Right lobe of liver (tissue), 6 donors: ENCODE measurements at regions not wholly inside any gene's neighbourhood (a gene's known extent, or its start where the extent isn't known, plus 50 kb on each side); places are given as distances from the start of the nearest gene placed in this dataset.
"Not testable (repeated sequence)": the region's sequence is repeated elsewhere in the genome, so short reads cannot be mapped to it uniquely, and the experiment has no call there.

Experiments used
- ATAC-seq, 4 donors: fragments of 200-7000 bp; cut with Tn5 transposase; one replicate each; pipeline ENCODE4 v1.9.1; 2020; ENCODE audit warnings: mild to moderate bottlenecking in 4 of 4, moderate library complexity in 4 of 4
- DNase-seq, 3 donors: peaks; one replicate each; pipeline ENCODE4 v3.0.0-alpha.2; 2020
- H3K27ac ChIP-seq, 3 donors: fragments of 200-600 bp; one replicate each; pipeline ENCODE4 v1.8.0; 2022
- H3K27me3 ChIP-seq, 2 donors: fragments of 200-600 bp; one replicate each; pipeline ENCODE4 v1.8.0; 2022
- H3K36me3 ChIP-seq, 4 donors: fragments of 200-600 bp; sonication (generic) in 1 of 4; one replicate each; pipeline versions ENCODE4 v1.5.1 to v1.8.0; 2017 to 2022; ENCODE audit warnings: control low read depth in 1 of 4
- H3K4me1 ChIP-seq, 4 donors: fragments of 200-600 bp; sonication (generic) in 1 of 4; one replicate each; pipeline versions ENCODE4 v1.5.1 to v1.8.0; 2017 to 2022; ENCODE audit warnings: control low read depth in 1 of 4
- H3K4me3 ChIP-seq, 3 donors: fragments of 200-600 bp; one replicate each; pipeline ENCODE4 v1.8.0; 2022
- H3K9me3 ChIP-seq, 4 donors: fragments of 200-600 bp; sonication (generic) in 1 of 4; one replicate each; pipeline versions ENCODE4 v1.5.1 to v1.8.0; 2017 to 2022; ENCODE audit warnings: control low read depth in 1 of 4
- POLR2A ChIP-seq: fragments of 450-650 bp; IDR thresholded peaks from one replicate; pipeline ENCODE4 v1.6.1; 2017; ENCODE audit warnings: antibody characterized with exemption, mild to moderate bottlenecking
- WGBS: methylation state at CpG from one replicate; pipeline ENCODE4 v1.1.6; 2018; ENCODE audit warnings: low coverage, low lambda C conversion rate; ENCODE audit not compliant: insufficient coverage; ENCODE audit errors: missing lambda C conversion rate; 5-methylcytosine and 5-hydroxymethylcytosine counted together
- intact Hi-C, 2 donors: fragments of 100-400 bp; cut with DNase I; formaldehyde crosslinking; loops; one replicate each; pipeline versions ENCODE4 v1.11.2 to v1.14.1; 2022
- TF ChIP-seq, protein P1 (sequence below), 4 donors: fragments of 200-600 bp in 3 of 4; fragments of 450-650 bp in 1 of 4; IDR thresholded peaks; one replicate each; pipeline versions ENCODE4 v1.5.1 to v1.8.0; 2016 to 2022; ENCODE audit warnings: antibody characterized with exemption in 4 of 4, mild to moderate bottlenecking in 2 of 4
- donor health status: DM: no; HTN: yes; CAD: no.
- donor health status: DM: no; HTN: no; CAD: no.
- donor health status: DM: no; HTN: no; CAD: no.
- donor health status: DM: no; HTN: yes; CAD: no.
- donor health status: DM: no; HTN: yes; CAD: no.

DNA sequence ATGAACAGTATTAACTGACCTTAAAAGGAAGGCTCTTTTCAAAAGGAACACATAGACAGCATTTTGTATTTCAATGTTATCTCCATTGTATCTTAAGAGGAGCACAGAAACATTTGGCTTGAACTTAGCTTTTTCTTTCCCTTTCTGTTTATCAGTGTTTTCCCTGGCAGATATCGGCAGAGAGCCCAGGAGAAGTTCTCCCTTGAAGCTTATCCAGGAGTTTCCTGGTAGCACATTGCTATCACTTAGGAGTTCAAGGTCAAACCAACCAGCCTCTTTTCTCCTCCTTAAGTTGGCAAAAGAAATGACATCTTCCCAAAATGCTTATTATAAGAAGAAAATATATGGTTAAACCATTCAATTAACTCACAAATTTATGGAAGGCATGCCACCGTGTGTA, 344.6 kb upstream of the UBE2E2 start:
- no peak for DNase-seq
- intact Hi-C loops: no loop called here
- no peak overlapping the region for H3K27ac ChIP-seq
- H3K36me3 ChIP-seq: no peaks in the 10 kb centered on the region
- 22% methylated on average over 2 of the region's 2 CpGs for WGBS
- H3K4me1 ChIP-seq: no peaks in the 10 kb centered on the region
- no peaks in the 10 kb centered on the region for H3K27me3 ChIP-seq
- H3K9me3 ChIP-seq: no peaks in the 10 kb centered on the region
- TF ChIP-seq, protein P1, sequence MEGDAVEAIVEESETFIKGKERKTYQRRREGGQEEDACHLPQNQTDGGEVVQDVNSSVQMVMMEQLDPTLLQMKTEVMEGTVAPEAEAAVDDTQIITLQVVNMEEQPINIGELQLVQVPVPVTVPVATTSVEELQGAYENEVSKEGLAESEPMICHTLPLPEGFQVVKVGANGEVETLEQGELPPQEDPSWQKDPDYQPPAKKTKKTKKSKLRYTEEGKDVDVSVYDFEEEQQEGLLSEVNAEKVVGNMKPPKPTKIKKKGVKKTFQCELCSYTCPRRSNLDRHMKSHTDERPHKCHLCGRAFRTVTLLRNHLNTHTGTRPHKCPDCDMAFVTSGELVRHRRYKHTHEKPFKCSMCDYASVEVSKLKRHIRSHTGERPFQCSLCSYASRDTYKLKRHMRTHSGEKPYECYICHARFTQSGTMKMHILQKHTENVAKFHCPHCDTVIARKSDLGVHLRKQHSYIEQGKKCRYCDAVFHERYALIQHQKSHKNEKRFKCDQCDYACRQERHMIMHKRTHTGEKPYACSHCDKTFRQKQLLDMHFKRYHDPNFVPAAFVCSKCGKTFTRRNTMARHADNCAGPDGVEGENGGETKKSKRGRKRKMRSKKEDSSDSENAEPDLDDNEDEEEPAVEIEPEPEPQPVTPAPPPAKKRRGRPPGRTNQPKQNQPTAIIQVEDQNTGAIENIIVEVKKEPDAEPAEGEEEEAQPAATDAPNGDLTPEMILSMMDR (IDR thresholded peaks at IDR 0.05): no peak
- no peak for TF ChIP-seq POLR2A
- H3K4me3 ChIP-seq: no peak overlapping the region
- ATAC-seq: no peak

GRCh38 chr3:22859618-22860017, 343.5 kb upstream of the UBE2E2 start:
- TF ChIP-seq, protein P1 (IDR thresholded peaks at IDR 0.05): no peak
- no peak for TF ChIP-seq POLR2A
- ATAC-seq (no peak), DNase-seq (no peak)
- Histone ChIP-seq H3K9me3 (no peaks in the 10 kb centered on the region), H3K27ac (no peak overlapping the region), H3K4me3 (no peak overlapping the region), H3K4me1 (no peaks in the 10 kb centered on the region), H3K36me3 (no peaks in the 10 kb centered on the region), H3K27me3 (no peaks in the 10 kb centered on the region)
- intact Hi-C loops: no loop called here

DNA sequence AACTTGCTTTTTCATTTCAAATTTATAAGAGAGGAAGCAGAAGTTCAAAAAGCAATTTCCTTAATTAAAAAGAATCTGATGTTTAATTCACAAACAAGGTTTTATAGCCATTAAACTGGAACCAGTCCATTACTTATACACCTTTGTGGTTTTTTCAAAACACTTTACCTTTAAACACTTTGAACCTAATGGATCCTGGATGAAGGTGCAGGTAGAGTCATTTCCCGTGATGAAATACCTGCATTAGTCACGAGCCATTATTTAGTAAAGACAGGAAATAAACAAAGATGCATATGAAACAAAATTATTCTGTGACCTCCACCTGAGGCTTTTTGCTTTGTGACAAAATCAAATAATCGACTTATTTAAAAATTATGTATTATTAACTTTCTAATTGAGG, 341.7 kb upstream of the UBE2E2 start:
- Histone ChIP-seq H3K4me1 (no peaks in the 10 kb centered on the region), H3K27me3 (no peaks in the 10 kb centered on the region), H3K27ac (no peak overlapping the region), H3K36me3 (no peaks in the 10 kb centered on the region), H3K4me3 (no peak overlapping the region), H3K9me3 (no peaks in the 10 kb centered on the region)
- TF ChIP-seq, protein P1 (IDR thresholded peaks at IDR 0.05): no peak
- no peak for TF ChIP-seq POLR2A
- no peak for DNase-seq
- 59% methylated on average over 3 of the region's 3 CpGs for WGBS
- ATAC-seq: no peak
- intact Hi-C loops: no loop called here

GRCh38 chr3:22862111-22862510, 341.0 kb upstream of the UBE2E2 start:
- TF ChIP-seq, protein P1 (IDR thresholded peaks at IDR 0.05): no peak
- Histone ChIP-seq H3K4me1 (no peaks in the 10 kb centered on the region), H3K27ac (no peak overlapping the region), H3K27me3 (no peaks in the 10 kb centered on the region), H3K4me3 (no peak overlapping the region), H3K9me3 (no peaks in the 10 kb centered on the region), H3K36me3 (no peaks in the 10 kb centered on the region)
- ATAC-seq (no peak), DNase-seq (no peak)
- WGBS: 68% methylated on average over 2 of the region's 5 CpGs
- intact Hi-C loops: no loop called here

GRCh38 chr3:22882834-22883233, 320.3 kb upstream of the UBE2E2 start:
- not testable (repeated sequence) for ATAC-seq, H3K27ac ChIP-seq

More at GRCh38 chr3:22882834-22883233, 320.3 kb upstream of the UBE2E2 start:
- H3K9me3 ChIP-seq, H3K4me1 ChIP-seq, intact Hi-C loops, H3K4me3 ChIP-seq, H3K27me3 ChIP-seq, DNase-seq, H3K36me3 ChIP-seq: not testable (repeated sequence)
- 76% methylated on average over 2 of the region's 2 CpGs for WGBS
